ENCODE measurements at regions not wholly inside any gene's neighbourhood (a gene's known extent, or its start where the extent isn't known, plus 50 kb on each side); places are given as distances from the start of the nearest gene placed in this dataset.

GRCh38 chr18:27862041-27862682 is 314.8 kb downstream of the CDH2 start:
- FAIRE-seq (no peak), DNase-seq (ENCODE audit: low read depth, low spot score) (no peak)
- Histone ChIP-seq H3K4me1 (ENCODE audit: control insufficient read depth, extremely low read depth, insufficient read depth, low read length) (no peaks in the 10 kb centered on the region), H3K27me3 (ENCODE audit: control insufficient read depth in 2 of 2, insufficient read depth in 2 of 2, low read length in 2 of 2) (no peaks in the 10 kb centered on the region), H3K4me2 (ENCODE audit: insufficient read depth, low read length) (no peak overlapping the region), H3K27ac (ENCODE audit: insufficient read depth, low read depth, low read length) (no peak overlapping the region), H2AFZ (ENCODE audit: low read depth, low read length) (no peak overlapping the region), H3K9me3 (replicated peaks; ENCODE audit: control insufficient read depth, insufficient read depth, low read length) (no peaks in the 10 kb centered on the region), H3K79me2 (ENCODE audit: control insufficient read depth, insufficient read depth, low read length) (no peaks in the 10 kb centered on the region), H3K4me3 (replicated peaks in 1 of 3; ENCODE audit: insufficient read depth in 1 of 3, low read depth in 1 of 3, low read length in 3 of 3) (no peak overlapping the region), H4K20me1 (replicated peaks; ENCODE audit: control insufficient read depth, extremely low read depth, insufficient read depth, low read length) (no peaks in the 10 kb centered on the region), H3K9me1 (replicated peaks; ENCODE audit: control insufficient read depth, extremely low read depth, insufficient read depth, low read length) (no peaks in the 10 kb centered on the region), H3K9ac (replicated peaks; ENCODE audit: extremely low read depth, insufficient read depth, low read length) (no peak overlapping the region), H3K36me3 (ENCODE audit: control insufficient read depth in 2 of 2, extremely low read depth in 1 of 2, insufficient read depth in 2 of 2, low read length in 2 of 2) (no peaks in the 10 kb centered on the region)
- ChIA-PET POLR2A (no interaction called here), CTCF (no interaction called here)
- TF ChIP-seq MYC (IDR thresholded peaks at IDR 0.05; ENCODE audit: low read depth, low read length), result no peak
- TF ChIP-seq EZH2 (IDR thresholded peaks at IDR 0.05; ENCODE audit: borderline replicate concordance, low read depth, low read length, severe bottlenecking), result no peak
- no peak for TF ChIP-seq GATA2 (IDR thresholded peaks at IDR 0.05; ENCODE audit: insufficient read depth, insufficient read length, low read depth, low read length)
- no peak for TF ChIP-seq MAX (IDR thresholded peaks at IDR 0.05; ENCODE audit: insufficient read depth, insufficient read length)
- no peak for TF ChIP-seq CTCF (IDR thresholded peaks at IDR 0.05; ENCODE audit: extremely low read depth in 1 of 2, insufficient read depth in 1 of 2, low read depth in 1 of 2, low read length in 2 of 2)
- TF ChIP-seq JUN (IDR thresholded peaks at IDR 0.05; ENCODE audit: borderline replicate concordance, insufficient read depth, insufficient read length, low read depth), result no peak
- no peak for TF ChIP-seq POLR2AphosphoS5 (IDR thresholded peaks at IDR 0.05; ENCODE audit: insufficient read depth, low read depth, low read length)
- intact Hi-C loops (cut with micrococcal nuclease) (no loop called here), dilution Hi-C loops (cut with MboI; ENCODE audit: extremely low pct_ligation_motif_present, low sequenced_read_pairs) (no loop called here)
- BruUV-seq (replicated peaks), result no TSS peak
